Loucy (cell line): ENCODE measurements at regions not wholly inside any gene's neighbourhood (a gene's known extent, or its start where the extent isn't known, plus 50 kb on each side); places are given as distances from the start of the nearest gene placed in this dataset.

ENCODE experiments used
- CTCF ChIP-seq: fragments of 200-600 bp; sonication (generic); conservative IDR thresholded peaks from 2 replicates; pipeline ENCODE4 v1.5.1; 2014; ENCODE audit warnings: mild to moderate bottlenecking, antibody characterized with exemption, low read length
- EZH2phosphoT487 ChIP-seq: fragments of 200-600 bp; IDR thresholded peaks from 2 replicates; pipeline ENCODE4 v1.6.1; 2018; ENCODE audit warnings: antibody characterized with exemption, mild to moderate bottlenecking, moderate library complexity, borderline replicate concordance

- TF ChIP-seq CTCF (no peak), EZH2phosphoT487 (no peak)
These were observed 203.8 kb downstream of the PTPRC start for GRCh38 chr1:198842686-198843085.
